ENCODE measurements at regions not wholly inside any gene's neighbourhood (a gene's known extent, or its start where the extent isn't known, plus 50 kb on each side); places are given as distances from the start of the nearest gene placed in this dataset.

DNA sequence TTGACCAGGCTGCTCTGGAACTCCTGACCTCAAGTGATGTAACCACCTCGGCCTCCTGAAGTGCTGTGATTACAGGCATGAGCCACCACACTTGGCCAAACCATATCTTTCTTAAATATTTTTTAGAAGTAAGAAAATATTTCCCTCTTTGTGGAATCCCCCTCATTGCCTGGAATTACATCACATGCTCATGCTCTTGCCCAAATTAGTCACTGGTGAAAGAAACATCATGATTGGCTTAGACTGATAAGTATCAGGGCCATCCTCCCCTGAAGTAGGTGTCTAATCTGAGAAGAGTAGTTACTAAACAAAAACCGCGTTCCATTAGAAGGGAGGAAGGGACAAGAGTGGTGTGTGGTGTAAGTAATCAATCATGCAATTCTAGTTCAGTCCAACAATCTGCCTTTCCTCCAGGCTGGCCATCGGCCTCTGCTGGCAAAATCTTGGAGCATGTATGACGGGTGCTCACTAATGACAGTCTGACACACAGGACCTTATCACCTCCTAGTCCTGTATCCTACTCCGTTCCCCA is 52.3 kb upstream of the SCG2 start:
- TF ChIP-seq POLR2A (IDR thresholded peaks at IDR 0.05): no peak
- TF ChIP-seq, protein P1, sequence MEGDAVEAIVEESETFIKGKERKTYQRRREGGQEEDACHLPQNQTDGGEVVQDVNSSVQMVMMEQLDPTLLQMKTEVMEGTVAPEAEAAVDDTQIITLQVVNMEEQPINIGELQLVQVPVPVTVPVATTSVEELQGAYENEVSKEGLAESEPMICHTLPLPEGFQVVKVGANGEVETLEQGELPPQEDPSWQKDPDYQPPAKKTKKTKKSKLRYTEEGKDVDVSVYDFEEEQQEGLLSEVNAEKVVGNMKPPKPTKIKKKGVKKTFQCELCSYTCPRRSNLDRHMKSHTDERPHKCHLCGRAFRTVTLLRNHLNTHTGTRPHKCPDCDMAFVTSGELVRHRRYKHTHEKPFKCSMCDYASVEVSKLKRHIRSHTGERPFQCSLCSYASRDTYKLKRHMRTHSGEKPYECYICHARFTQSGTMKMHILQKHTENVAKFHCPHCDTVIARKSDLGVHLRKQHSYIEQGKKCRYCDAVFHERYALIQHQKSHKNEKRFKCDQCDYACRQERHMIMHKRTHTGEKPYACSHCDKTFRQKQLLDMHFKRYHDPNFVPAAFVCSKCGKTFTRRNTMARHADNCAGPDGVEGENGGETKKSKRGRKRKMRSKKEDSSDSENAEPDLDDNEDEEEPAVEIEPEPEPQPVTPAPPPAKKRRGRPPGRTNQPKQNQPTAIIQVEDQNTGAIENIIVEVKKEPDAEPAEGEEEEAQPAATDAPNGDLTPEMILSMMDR (IDR thresholded peaks at IDR 0.05): no peak

Measured in right lobe of liver (tissue), 4 donors.